ENCODE measurements at regions not wholly inside any gene's neighbourhood (a gene's known extent, or its start where the extent isn't known, plus 50 kb on each side); places are given as distances from the start of the nearest gene placed in this dataset.

DNA sequence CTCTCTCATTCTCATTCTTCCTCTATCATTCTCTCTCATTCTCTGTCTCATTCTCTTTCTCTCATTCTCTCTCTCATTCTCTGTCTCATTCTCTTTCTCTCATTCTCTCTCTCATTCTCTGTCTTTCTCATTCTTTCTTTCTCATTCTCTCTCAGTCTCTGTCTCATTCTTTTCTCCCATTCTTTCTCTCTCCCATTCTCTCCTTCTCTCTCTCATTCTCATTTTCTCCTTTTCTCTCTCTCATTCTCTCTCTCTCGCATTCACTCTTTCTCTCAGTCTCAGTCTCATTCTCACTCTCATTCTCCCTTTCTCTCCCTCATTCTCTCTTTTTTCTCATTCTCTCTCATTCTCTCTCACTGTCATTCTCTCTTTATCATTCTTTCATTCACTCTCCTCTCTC is 152.0 kb upstream of the UQCRFS1 start:
- TF ChIP-seq REST (IDR thresholded peaks at IDR 0.05) = no peak
- TF ChIP-seq ZFP36 (IDR thresholded peaks at IDR 0.05; ENCODE audit: borderline replicate concordance, partially characterized antibody) = no peak
- no peak for TF ChIP-seq PBX3 (IDR thresholded peaks at IDR 0.05)
- no peak for TF ChIP-seq CTCF (IDR thresholded peaks at IDR 0.05)
- no peak for TF ChIP-seq RFX5 (IDR thresholded peaks at IDR 0.05)
- TF ChIP-seq, protein P1, sequence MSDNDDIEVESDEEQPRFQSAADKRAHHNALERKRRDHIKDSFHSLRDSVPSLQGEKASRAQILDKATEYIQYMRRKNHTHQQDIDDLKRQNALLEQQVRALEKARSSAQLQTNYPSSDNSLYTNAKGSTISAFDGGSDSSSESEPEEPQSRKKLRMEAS (IDR thresholded peaks at IDR 0.05) = no peak
- TF ChIP-seq FOXS1 (CRISPR knock-in tag; IDR thresholded peaks at IDR 0.05) = no peak
- no peak for TF ChIP-seq HDAC2 (IDR thresholded peaks at IDR 0.05)
- TF ChIP-seq KDM1A (IDR thresholded peaks at IDR 0.05; ENCODE audit: low read depth) = no peak
- TF ChIP-seq FOSB (CRISPR knock-in tag; IDR thresholded peaks at IDR 0.05) = no peak
- no peak for TF ChIP-seq RCOR1 (IDR thresholded peaks at IDR 0.05; ENCODE audit: low read depth, low read length)
- POLR2A ChIA-PET = no interaction called here
- H3K9me3 ChIP-seq = peaks cover 9% of the 10 kb centered on the region; the same call in 2 of the 3 replicates
- no peak overlapping the region for H3K27ac ChIP-seq
- DNase-seq (ENCODE audit: low read depth in 1 of 2, low spot score in 1 of 2) = no peak
- CTCF ChIA-PET = no interaction called here
- no peak overlapping the region for H3K4me2 ChIP-seq
- H3K4me1 ChIP-seq = no peaks in the 10 kb centered on the region
- no peak for FAIRE-seq
- H3K4me3 ChIP-seq = no peak overlapping the region
- WGBS (ENCODE audit: missing lambda C conversion rate) = 36% methylated on average over 1 of the region's 1 CpG
- ATAC-seq = no peak

DNA sequence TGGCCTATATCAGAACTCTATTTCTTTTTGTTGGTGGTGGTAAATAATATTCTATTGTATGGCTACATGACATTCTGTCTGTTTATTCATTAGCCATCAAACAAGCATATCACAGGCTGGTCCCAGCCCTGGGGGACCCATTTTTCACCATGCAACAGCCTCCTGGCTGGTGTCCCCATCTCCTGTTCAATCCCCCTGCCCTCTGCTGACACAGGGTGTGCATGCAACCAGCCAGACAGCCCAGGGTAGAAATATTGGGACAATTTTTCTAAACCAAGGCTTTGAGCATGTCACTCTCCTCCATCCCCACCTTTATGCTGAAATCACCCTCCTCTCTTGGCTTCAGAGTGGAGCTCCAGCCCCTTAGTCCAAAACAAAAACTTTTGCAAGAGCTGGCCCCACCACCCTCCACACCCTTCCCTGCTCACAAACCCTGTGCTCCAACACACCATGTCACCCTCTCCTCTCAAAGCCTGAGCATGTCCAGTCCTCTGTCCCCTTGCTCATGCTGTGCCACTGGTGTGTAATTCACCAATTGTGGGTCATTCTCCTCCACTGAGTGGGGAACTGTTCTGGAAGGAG is 153.0 kb upstream of the UQCRFS1 start:
- ChIA-PET POLR2A (no interaction called here), CTCF (no interaction called here)
- no peak for DNase-seq (ENCODE audit: low read depth in 1 of 2, low spot score in 1 of 2)

DNA sequence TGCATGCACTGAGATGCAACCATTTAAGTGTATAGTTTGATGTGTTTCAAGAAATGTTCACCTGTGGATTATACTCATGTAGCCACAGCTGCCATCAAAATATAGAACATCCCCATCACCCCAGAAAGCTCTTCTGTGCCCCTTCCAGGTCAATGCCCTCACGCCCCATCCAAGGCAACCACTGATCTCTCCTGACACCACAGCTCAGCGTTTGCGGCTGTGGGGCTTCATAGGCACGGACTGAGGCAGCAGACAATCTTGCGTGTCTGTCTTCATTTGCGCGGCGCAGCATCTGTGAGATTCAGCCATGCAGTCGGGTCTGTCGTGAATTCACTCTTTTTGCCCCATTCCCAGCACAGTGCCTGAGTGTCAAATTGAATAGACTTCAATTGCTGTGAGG is 153.8 kb upstream of the UQCRFS1 start:
- FAIRE-seq = no peak
- no peak for TF ChIP-seq HOXB5 (CRISPR knock-in tag; IDR thresholded peaks at IDR 0.05)
- TF ChIP-seq KDM5A (IDR thresholded peaks at IDR 0.05) = no peak
- TF ChIP-seq HES2 (IDR thresholded peaks at IDR 0.05) = no peak
- no peak for TF ChIP-seq RARB (CRISPR knock-in tag; IDR thresholded peaks at IDR 0.05)
- no peak for TF ChIP-seq CBX2 (IDR thresholded peaks at IDR 0.05; ENCODE audit: borderline replicate concordance, low read depth)
- no peak for ATAC-seq
- ChIA-PET CTCF (no interaction called here), POLR2A (no interaction called here)
- Histone ChIP-seq H3K27ac (no peak overlapping the region), H3K4me2 (no peak overlapping the region), H3K4me1 (no peaks in the 10 kb centered on the region), H3K4me3 (no peak overlapping the region), H3K9me3 (peaks cover 6% of the 10 kb centered on the region; the same call in 2 of the 3 replicates)
- 39% methylated on average over 10 of the region's 10 CpGs for WGBS (ENCODE audit: missing lambda C conversion rate)
- no peak for DNase-seq (ENCODE audit: low read depth in 1 of 2, low spot score in 1 of 2)

More for the DNA sequence above, 153.0 kb upstream of the UQCRFS1 start:
- H3K4me1 ChIP-seq = no peaks in the 10 kb centered on the region
- FAIRE-seq (peak; percentile 86), ATAC-seq (no peak)
- no peak overlapping the region for H3K4me3 ChIP-seq
- H3K27ac ChIP-seq = no peak overlapping the region
- no peak overlapping the region for H3K4me2 ChIP-seq
- TF ChIP-seq NFE2L2 (conservative IDR thresholded peaks at IDR 0.05; ENCODE audit: low read length) = no peak
- no peak for TF ChIP-seq CHD2 (IDR thresholded peaks at IDR 0.05; ENCODE audit: low read length, partially characterized antibody)
- TF ChIP-seq E2F6 (IDR thresholded peaks at IDR 0.05; ENCODE audit: borderline replicate concordance, low read depth) = no peak
- peaks cover 9% of the 10 kb centered on the region; the same call in 2 of the 3 replicates for H3K9me3 ChIP-seq

All from A549 (cell line).